Activated CD4-positive, alpha-beta T cell treated with anti-CD3 and anti-CD28 coated beads, Interleukin-2, Interleukin-4, amounts not matched to agents 100 ng/mL and 50 ng/mL, durations not matched to agents 16 hours and 8 hours (primary cell): ENCODE measurements at regions not wholly inside any gene's neighbourhood (a gene's known extent, or its start where the extent isn't known, plus 50 kb on each side); places are given as distances from the start of the nearest gene placed in this dataset.
"Not testable (repeated sequence)": the region's sequence is repeated elsewhere in the genome, so short reads cannot be mapped to it uniquely, and the experiment has no call there.

Source experiments
- DNase-seq: peaks from one replicate; pipeline ENCODE4 v3.0.0-alpha.2; 2020; ENCODE audit warnings: low spot score

DNA sequence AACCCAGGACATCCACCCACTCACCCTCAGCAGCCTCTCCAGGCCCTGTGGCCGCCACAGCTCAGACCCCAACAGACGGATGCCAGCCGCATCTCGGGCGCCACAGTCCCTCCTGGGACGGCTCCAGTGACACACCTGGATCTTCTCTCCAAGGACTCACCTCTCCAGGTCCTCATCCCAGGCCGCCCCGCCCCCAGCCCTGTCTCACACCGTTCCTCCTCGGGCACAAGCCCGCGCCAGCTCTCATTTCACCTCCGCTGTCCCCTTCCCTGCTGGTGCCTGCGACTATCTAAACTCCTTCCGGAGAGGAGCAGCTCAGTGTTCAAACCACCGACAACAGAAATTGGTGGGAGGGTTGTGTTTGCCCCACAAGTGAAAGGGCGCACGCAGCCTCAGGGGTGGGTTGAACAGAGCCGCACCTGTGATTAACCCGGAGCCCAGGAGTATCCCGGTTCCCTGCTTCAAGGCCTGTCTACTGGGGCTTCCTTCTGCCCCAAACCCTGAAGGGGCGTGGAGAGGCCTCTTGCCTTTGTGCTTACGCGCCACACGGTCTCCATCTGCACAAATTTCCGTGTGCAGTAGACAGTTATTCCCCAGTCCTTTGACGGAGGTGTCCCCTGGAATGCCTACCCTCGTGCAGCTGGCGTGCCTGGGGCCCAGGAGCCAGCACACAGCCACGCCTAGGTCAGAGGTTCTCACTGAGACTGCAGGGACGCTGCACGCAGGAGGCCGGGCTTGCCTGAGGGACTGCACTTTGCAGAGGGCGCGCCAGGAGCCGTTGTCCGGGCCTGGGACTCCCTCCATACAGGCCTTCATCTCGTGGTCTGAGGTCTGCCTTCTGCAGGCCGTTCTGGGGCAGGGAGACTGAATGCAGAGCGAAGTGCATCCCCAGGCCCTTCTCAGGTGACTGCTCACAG, 232.7 kb downstream of the DLL1 start:
- DNase-seq = no peak

DNA sequence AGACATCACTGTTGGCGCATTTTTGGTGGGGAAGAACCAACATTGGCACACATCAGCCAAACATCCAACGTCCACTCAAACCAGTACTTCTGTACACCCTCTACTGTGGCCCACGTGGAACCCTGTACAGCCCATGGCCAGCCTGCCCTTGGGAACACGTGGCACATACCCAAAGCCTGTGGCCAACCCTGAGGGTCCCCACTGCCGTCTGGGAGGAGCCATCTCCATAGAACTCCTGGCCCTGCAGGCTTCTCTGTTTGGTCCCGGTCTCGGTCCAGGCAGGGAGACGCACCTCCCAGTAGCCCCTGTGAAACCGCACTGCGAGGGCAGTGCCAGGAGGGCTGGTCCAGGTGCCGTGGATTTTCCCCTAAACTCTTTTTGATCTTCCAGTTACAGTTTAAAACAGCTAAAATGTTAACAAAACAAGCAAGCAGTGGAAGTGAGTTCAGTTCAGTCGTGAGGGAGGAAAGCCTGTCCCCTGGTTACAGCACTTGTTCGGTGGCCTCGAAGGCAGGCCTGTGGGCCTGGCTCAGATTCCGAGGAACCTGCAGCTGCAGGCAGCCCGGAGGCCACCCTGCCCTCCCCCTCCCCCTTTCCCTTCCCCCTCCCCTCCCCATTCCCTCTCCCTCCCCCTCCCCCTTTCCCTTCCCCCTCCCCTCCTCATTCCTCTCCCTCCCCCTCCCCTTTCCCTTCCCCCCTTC, 233.7 kb downstream of the DLL1 start:
- DNase-seq = no peak

- no peak for DNase-seq
These were observed 234.6 kb downstream of the DLL1 start for GRCh38 chr6:170056278-170056711.

DNA sequence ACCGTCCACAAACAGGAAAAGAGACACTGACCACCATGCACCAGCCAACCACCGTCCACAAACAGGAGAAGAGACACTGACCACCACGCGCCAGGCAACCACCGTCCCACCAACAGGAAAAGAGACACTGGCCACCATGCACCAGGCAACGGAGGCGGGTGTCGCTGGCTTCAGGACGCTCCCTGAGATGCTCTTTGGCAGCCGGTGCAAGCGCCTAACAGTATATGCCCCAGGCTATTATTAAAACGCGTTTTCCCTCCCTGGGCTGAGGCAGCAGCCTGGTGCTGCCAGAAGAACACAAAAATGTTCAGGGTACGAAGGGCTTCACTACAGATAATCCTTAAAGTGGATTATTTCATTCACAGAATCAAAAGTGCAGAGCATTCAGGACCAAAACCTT, 235.1 kb downstream of the DLL1 start:
- not testable (repeated sequence) for DNase-seq

- DNase-seq = no peak
These were observed 236.8 kb downstream of the DLL1 start for GRCh38 chr6:170053966-170054661.

GRCh38 chr6:170052991-170053821, 237.7 kb downstream of the DLL1 start:
- DNase-seq = no peak

GRCh38 chr6:170051229-170052172, 239.4 kb downstream of the DLL1 start:
- no peak for DNase-seq

GRCh38 chr6:170050591-170051041, 240.3 kb downstream of the DLL1 start:
- no peak for DNase-seq

DNA sequence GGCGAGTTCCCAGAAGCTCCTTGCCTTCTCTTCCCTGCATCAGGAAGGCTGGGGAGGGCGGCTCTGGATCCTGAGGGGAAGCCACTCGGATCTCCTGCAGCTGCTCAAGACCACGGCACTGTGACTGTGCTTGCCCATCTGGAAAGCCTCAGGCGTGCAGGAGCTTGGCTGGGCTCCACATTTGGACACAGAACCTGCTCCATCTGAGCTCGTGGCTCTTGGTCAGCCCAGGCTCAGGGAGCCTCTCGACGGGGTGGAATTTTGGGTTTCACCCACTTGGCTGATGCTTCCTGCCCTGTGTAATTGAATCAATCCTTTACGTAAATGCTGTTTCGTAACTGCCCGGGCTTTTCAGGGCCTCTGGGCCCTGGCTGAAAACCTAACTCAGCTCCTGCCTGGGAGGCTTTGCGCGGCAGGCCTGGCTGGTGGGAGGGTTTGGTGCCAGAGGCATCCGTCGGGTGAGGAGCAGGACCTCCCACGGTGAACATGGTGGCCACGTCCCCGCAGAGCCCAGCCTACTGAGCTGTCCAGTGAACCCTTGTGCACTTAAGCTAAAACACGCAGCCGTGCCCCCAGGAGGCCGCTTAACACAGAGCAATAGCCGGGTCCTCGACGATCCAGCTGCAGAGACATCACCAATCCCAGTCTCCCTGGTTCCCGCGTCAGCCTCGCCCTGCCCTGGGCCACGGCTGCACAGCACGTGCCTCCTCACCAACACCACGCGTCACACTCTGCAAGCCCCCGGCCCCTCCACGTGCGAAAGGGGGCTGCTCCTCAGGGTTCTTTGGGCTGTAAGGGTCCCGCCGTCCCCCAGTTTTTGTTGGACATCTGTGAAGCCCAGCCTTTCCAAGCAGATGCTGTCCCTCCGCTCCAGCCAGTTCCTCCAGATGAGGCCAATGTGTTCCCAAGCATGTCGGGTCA, 241.0 kb downstream of the DLL1 start:
- DNase-seq = no peak

GRCh38 chr6:170048615-170049256, 242.1 kb downstream of the DLL1 start:
- peak; percentile 2 for DNase-seq

- no peak for DNase-seq
These were observed 243.1 kb downstream of the DLL1 start for GRCh38 chr6:170047823-170048222.

- DNase-seq = no peak
These were observed 243.9 kb downstream of the DLL1 start for GRCh38 chr6:170046791-170047626.

DNA sequence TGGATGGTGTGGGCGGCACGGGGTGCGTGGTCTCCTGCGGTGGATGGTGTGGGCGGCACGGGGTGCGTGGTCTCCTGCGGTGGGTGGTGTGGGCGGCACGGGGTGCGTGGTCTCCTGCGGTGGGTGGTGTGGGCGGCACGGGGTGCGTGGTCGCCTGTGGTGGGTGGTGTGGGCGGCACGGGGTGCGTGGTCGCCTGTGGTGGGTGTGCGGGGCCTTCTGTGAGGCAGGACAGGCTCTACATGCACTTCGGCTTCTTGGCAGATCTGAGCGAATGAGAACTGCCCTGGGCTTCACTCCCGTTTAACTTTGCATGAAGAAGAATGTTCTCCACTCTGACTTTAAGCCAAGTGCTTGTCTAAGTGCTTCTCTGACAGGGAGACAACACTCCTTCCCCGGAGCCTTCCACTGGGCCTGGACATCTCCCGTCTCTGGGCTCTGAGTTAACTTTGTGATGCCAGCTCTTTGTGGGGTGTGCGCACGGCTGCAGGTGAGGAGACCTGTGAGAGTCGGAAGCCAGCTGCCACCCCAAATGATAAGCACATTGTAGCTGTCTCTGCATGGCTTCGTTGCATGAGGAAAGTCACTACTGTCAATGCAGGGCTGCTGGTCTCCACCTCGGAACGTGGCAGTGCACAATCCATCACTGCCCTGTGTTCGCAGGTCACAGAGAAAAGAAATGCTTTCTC, 244.8 kb downstream of the DLL1 start:
- no peak for DNase-seq

GRCh38 chr6:170045563-170045960, 245.3 kb downstream of the DLL1 start:
- no peak for DNase-seq

DNA sequence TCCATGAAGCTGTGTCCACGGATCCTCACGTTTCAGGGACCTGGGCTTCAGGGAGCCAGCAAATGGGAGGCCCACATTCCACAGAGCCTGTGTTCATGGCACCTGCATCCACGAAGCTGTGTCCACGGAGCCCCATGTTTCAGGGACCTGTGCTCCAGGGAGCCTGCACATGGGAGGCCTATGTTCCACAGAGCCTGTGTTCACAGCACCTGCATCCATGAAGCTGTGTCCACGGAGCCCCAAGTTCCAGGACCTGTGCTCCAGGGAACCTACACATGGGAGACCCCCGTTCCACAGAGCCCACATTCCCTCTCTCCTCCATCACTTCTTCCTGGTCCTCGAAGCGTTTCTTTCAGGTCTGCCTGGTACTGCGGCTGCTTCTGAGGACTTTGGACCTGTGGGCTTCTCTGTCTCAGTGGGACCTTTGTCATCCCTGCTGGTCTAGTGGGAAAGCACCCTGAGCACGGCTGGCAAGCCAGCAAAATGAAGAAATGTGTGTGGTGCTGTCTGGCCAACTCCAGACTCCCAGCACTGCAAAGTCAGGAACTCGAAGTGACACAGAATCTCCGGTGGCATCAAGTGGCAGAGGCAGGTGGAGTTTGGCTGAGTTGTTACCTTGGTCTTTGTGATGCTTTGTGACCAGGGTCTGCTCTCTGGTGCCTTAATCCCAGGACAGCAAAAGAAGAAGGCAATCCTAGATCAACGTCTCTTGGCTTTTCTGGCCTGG, 245.9 kb downstream of the DLL1 start:
- no peak for DNase-seq
